DMS53 (cell line): ENCODE measurements at regions not wholly inside any gene's neighbourhood (a gene's known extent, or its start where the extent isn't known, plus 50 kb on each side); places are given as distances from the start of the nearest gene placed in this dataset.
A peak's percentile ranks its signal among the peaks of the same experiment; 100 is the strongest.
"Not testable (repeated sequence)": the region's sequence is repeated elsewhere in the genome, so short reads cannot be mapped to it uniquely, and the experiment has no call there.

Source experiments
- DNase-seq: peaks from one replicate; lab custom pipeline; 2025; lab: John Stamatoyannopoulos, UW

DNA sequence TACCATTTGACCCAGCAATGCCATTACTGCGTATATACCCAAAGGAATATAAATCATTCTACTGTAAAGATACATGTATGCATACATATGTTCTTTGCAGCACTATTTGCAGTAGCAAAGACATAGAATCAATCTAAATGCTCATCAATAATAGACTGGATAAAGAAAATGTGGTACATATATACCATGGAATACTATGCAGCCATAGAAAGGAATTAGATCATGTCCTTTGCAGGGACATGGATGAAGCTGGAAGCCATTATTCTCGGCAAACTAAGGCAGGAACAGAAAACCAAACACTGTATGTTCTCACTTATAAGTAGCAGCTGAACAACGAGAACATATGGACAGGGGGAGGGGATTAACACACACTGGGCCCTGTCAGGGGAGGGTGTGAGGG lies 54.8 kb upstream of the ZNF30 start:
- DNase-seq = not testable (repeated sequence)

GRCh38 chr19:34867631-34868030 lies 59.1 kb upstream of the ZNF30 start:
- no peak for DNase-seq

DNA sequence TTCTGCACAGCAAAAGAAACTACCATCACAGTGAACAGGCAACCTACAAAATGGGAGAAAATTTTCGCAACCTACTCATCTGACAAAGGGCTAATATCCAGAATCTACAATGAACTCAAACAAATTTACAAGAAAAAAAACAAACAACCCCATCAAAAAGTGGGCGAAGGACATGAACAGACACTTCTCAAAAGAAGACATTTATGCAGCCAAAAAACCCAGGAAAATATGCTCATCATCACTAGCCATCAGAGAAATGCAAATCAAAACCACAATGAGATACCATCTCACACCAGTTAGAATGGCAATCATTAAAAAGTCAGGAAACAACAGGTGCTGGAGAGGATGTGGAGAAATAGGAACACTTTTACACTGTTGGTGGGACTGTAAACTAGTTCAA lies 61.5 kb upstream of the ZNF30 start:
- DNase-seq = not testable (repeated sequence)

DNA sequence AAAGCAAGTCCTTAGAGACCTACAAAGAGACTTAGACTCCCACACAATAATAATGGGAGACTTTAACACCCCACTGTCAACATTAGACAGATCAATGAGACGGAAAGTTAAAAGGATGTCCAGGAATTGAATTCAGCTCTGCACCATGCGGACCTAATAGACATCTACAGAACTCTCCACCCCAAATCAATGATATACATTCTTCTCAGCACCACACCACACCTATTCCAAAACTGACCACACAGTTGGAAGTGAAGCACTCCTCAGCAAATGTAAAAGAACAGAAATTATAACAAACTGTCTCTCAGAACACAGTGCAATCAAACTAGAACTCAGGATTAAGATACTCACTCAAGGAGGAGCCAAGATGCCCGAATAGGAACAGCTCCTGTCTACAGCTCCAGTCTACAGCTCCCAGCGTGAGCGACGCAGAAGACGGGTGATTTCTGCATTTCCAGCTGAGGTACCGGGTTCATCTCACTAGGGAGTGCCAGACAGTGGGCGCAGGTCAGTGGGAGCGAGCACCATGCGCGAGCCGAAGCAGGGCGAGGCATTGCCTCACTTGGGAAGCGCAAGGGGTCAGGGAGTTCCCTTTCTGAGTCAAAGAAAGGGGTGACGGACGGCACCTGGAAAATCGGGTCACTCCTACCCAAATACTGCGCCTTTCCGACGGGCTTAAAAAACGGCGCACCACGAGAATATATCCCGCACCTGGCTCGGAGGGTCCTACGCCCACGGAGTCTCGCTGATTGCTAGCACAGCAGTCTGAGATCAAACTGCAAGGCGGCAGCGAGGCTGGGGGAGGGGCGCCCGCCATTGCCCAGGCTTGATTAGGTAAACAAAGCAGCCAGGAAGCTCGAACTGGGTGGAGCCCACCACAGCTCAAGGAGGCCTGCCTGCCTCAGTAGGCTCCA lies 66.6 kb upstream of the ZNF30 start:
- DNase-seq = peak; percentile 35

DNA sequence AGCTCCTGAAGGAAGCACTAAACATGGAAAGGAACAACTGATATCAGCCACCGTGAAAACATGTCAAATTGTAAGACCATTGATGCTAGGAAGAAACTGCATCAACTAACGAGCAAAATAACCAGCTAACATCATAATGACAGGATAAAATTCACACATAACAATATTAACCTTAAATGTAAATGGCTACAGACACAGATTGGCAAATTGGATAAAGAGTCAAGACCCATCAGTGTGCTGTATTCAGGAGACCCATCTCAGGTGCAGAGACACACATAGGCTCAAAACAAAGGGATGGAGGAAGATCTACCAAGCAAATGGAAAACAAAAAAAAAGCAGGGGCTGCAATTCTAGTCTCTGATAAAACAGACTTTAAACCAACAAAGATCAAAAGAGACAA lies 67.4 kb upstream of the ZNF30 start:
- not testable (repeated sequence) for DNase-seq

DNA sequence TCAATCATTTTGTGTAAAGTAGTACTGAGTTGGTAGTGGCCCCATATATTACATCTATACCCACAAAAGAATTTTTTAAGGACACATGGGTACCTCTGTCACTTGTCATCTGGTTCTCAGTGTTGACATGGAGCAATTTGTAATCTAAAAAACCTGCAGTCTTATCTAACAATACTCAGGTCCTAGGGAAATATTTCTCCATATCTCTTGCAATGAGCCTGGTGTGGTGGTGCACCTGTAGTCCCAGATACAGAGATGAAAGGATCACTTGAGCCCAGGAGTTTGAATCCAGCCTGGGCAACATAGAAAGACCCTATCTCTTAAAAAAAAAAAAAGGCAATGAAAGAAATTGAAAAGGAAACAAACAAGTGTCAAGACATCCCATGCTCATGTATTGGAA lies 70.7 kb upstream of the ZNF30 start:
- no peak for DNase-seq

DNA sequence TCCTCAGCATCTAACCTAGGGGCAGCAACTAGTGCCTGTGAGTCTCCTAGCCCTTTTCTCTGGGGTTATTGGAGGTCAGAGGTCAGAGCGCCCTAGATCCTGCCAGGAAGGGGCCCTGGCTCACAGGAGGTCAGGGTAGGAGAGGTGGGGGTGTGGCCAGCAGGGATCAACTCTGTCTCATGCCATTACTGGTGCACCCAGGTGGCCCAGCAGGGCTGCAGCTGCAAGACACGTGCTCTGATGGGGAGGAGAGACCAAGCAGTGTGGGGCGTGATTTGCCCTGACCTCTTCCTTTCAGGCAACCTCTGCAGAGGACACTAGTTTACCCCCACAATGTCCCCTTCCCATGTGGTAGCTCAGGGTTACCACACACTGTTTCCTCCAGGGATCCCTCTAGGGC lies 73.3 kb upstream of the ZNF30 start:
- DNase-seq = no peak

DNA sequence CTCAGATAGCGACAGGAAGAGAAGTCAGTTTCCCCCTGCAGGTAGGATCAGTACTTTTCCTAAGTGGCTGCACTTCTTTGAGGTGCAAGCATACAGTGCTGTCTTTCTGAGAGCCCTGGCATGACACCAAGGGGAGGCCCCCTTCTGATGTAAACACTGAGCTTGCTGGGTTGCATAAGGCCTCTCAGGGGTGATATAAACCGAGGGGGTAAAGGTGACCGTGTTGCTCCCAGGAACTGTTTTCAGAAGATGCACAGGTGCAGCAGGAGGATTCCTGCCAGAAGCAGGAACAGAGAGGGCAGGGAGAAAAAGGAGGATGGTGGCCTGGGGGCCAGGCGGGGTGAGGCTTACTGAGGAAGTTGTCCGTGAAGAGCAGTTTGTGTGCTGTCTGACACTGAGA lies 74.0 kb upstream of the ZNF30 start:
- DNase-seq = no peak

- peak; percentile 81 for DNase-seq
Observed at GRCh38 chr19:34851277-34851804, 75.4 kb upstream of the ZNF30 start.

- DNase-seq = no peak
Observed at GRCh38 chr19:34847393-34847792, 74.4 kb upstream of the ZNF599 start.

GRCh38 chr19:34844277-34844676 lies 71.3 kb upstream of the ZNF599 start:
- no peak for DNase-seq

GRCh38 chr19:34841780-34842179 lies 68.8 kb upstream of the ZNF599 start:
- DNase-seq = no peak

GRCh38 chr19:34838753-34839431 lies 65.9 kb upstream of the ZNF599 start:
- DNase-seq = peak; percentile 84

GRCh38 chr19:34838248-34838647 lies 65.2 kb upstream of the ZNF599 start:
- DNase-seq = peak; percentile 72

GRCh38 chr19:34837262-34837661 lies 64.2 kb upstream of the ZNF599 start:
- no peak for DNase-seq

DNA sequence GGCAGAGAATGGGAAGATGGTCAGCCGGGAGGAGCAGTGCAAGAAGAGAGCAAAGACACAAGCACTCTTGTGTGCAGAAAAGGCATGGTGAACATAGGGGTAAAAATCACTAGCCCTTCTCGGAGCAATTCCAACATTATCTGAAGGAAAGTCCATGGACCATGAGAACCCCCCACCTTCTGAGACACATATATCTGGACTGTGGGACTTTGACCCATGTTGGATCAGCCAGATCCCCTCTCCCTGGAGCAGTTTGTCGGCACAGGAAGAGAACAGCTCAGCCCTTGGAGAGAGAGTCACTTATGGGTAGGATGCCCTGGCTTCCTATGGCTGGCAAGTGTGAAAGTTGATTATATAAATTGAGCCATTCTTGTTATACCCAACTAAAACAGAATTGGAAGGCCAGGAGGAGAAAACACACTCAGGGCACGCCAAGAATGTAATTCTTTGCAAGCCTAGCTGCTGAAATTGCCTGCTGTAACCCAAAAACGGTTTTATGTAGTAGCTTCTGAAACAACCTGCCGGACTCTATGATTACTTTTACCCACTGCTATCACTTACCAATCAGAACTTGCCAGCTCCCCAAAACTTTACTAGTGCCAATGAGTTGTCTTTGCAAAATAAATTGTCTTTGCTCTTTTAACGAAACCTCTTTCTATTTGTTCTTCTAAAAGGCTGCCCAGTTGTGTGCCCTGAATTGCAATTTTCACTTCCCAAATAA lies 62.8 kb upstream of the ZNF599 start:
- no peak for DNase-seq

DNA sequence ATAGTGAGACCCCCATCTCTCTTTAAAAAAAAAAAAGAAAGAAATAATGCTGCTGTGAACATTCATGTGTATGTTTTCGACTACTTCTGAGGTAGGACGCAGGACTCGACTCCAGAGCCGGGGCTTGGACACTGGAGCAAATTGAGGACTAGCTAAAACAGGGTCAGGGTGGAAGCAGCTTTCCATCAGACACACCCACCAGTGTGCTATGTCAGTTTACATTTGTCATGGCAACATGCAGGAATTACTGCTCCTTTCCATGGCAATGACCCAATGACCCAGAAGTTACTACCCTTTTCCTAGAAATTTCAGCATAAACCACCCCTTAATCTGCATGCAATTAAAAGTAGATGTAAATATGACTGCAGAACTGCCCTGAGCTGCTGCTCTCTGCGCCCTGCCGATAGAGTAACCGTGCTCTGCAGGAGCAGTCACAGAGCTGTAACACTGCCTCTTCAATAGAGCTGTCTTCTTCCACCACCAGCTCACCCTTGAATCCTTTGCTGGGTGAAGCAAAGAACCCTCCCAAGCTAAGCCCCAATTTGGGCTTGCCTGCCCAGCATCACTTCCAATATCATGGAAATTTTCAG lies 61.6 kb upstream of the ZNF599 start:
- no peak for DNase-seq

GRCh38 chr19:34832581-34833112 lies 59.6 kb upstream of the ZNF599 start:
- no peak for DNase-seq

- no peak for DNase-seq
Observed at GRCh38 chr19:34831714-34832113, 58.7 kb upstream of the ZNF599 start.

DNA sequence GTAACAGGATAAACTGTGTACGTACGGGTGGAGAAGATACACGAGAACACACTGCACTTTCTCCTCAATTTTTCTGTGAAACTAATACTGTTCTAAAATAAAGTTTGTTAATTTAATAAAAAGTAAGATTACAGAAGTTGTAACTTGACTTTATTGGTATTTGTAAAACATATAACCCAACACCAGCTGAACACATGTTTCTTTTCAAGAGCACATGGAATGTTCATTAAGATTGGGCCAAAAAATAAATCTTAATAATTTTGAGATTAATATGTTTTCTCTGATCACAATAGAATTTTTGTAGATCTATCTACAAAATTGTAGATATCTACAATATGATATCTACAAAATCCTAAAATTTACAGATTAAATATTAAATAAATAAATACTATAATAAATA lies 55.1 kb upstream of the ZNF599 start:
- no peak for DNase-seq

DNA sequence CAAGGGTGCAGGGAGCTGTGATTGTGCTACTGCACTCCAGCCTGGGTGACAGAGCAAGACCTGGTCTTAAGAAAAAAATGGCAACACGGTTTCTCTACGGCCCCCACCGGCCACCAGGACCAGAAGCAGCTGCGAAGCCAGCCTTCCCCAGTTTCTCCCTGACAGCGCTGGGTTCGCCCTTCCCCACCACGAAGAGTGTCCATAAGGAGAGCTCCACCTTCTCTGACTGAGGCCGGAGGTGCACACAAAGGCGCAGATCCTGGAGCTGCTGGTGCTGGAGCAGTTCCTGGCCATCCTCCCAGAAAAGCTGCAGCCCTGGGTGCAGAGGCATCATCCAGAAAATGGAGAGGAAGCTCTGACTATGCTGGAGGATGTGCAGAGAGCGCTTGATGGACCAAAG lies 52.2 kb upstream of the ZNF599 start:
- DNase-seq = no peak

DNA sequence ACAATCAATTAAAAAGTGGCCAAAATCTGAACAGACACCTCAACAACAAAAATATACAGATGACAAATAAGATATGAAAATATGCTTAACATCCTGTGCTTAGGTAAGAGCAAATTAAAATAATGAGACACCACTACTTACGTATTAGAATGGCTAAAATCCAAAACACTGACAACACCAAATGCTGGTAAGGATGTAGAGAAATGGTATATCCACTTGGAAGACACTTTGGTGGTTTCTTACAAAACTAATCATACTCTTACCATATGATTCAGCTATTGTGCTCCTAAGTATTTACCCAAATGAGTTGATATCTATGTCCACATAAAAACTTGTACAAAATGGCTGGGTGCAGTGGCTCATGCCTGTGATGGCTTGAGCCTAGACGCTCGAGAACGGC lies 51.7 kb upstream of the ZNF599 start:
- no peak for DNase-seq
